ENCODE measurements at regions not wholly inside any gene's neighbourhood (a gene's known extent, or its start where the extent isn't known, plus 50 kb on each side); places are given as distances from the start of the nearest gene placed in this dataset.

GRCh38 chr16:6682142-6682811, 650.4 kb upstream of the RBFOX1 start:
- Histone ChIP-seq H3K9ac (no peak overlapping the region), H3K9me3 (ENCODE audit: low read depth) (no peaks in the 10 kb centered on the region), H3K79me2 (ENCODE audit: insufficient read depth) (no peaks in the 10 kb centered on the region), H3F3A (ENCODE audit: insufficient read depth) (no peaks in the 10 kb centered on the region), H3K4me1 (ENCODE audit: insufficient read depth) (no peaks in the 10 kb centered on the region), H3K36me3 (ENCODE audit: low read depth) (no peaks in the 10 kb centered on the region), H4K20me1 (ENCODE audit: insufficient read depth) (no peaks in the 10 kb centered on the region), H3K27ac (no peak overlapping the region), H3K9me2 (ENCODE audit: insufficient read depth) (no peaks in the 10 kb centered on the region), H2AFZ (no peak overlapping the region), H3K4me2 (ENCODE audit: unreplicated experiment) (no peak overlapping the region), H3K4me3 (no peak overlapping the region), H3K27me3 (replicated peaks; ENCODE audit: insufficient read depth) (no peaks in the 10 kb centered on the region)
- DNase-seq = peak; percentile 15
- 34% methylated on average over 19 of the region's 19 CpGs for WGBS, 2 experiments (ENCODE audit: low coverage in 1 of 2, low lambda C conversion rate in 2 of 2, missing lambda C conversion rate in 2 of 2)
- TF ChIP-seq EZH2 (IDR thresholded peaks at IDR 0.05; ENCODE audit: insufficient read depth, poor library complexity, severe bottlenecking) = no peak
- no peak for TF ChIP-seq EZH2phosphoT487 (IDR thresholded peaks at IDR 0.05; ENCODE audit: insufficient read depth, low read depth)
- in situ Hi-C loops (cut with MboI) = no loop called here

- Histone ChIP-seq H3K9me3 (ENCODE audit: low read depth) (no peaks in the 10 kb centered on the region), H3K79me2 (ENCODE audit: insufficient read depth) (no peaks in the 10 kb centered on the region), H3K4me1 (ENCODE audit: insufficient read depth) (no peaks in the 10 kb centered on the region), H3K4me3 (no peak overlapping the region), H3K4me2 (ENCODE audit: unreplicated experiment) (no peak overlapping the region), H3K9ac (no peak overlapping the region), H4K20me1 (ENCODE audit: insufficient read depth) (no peaks in the 10 kb centered on the region), H3K27me3 (replicated peaks; ENCODE audit: insufficient read depth) (no peaks in the 10 kb centered on the region), H3K36me3 (ENCODE audit: low read depth) (no peaks in the 10 kb centered on the region), H2AFZ (no peak overlapping the region), H3K9me2 (ENCODE audit: insufficient read depth) (no peaks in the 10 kb centered on the region), H3K27ac (no peak overlapping the region), H3F3A (ENCODE audit: insufficient read depth) (no peaks in the 10 kb centered on the region)
- no peak for DNase-seq
- TF ChIP-seq EZH2 (IDR thresholded peaks at IDR 0.05; ENCODE audit: insufficient read depth, poor library complexity, severe bottlenecking) (no peak), EZH2phosphoT487 (IDR thresholded peaks at IDR 0.05; ENCODE audit: insufficient read depth, low read depth) (no peak)
- 26 to 35% methylated on average over 3 of the region's 3 CpGs for WGBS, 2 experiments (ENCODE audit: low coverage in 1 of 2, low lambda C conversion rate in 2 of 2, missing lambda C conversion rate in 2 of 2)
- in situ Hi-C loops (cut with MboI) = no loop called here
Measured at GRCh38 chr16:6678586-6678985, 654.1 kb upstream of the RBFOX1 start.

- Histone ChIP-seq H3K36me3 (ENCODE audit: low read depth) (no peaks in the 10 kb centered on the region), H3K4me3 (no peak overlapping the region), H3K4me1 (ENCODE audit: insufficient read depth) (no peaks in the 10 kb centered on the region), H3K9me2 (ENCODE audit: insufficient read depth) (no peaks in the 10 kb centered on the region), H3K79me2 (ENCODE audit: insufficient read depth) (no peaks in the 10 kb centered on the region), H3K9me3 (ENCODE audit: low read depth) (no peaks in the 10 kb centered on the region), H3F3A (ENCODE audit: insufficient read depth) (no peaks in the 10 kb centered on the region), H3K4me2 (ENCODE audit: unreplicated experiment) (no peak overlapping the region), H3K27ac (no peak overlapping the region), H4K20me1 (ENCODE audit: insufficient read depth) (no peaks in the 10 kb centered on the region), H3K27me3 (replicated peaks; ENCODE audit: insufficient read depth) (no peaks in the 10 kb centered on the region), H3K9ac (no peak overlapping the region), H2AFZ (no peak overlapping the region)
- in situ Hi-C loops (cut with MboI) = no loop called here
- DNase-seq = no peak
- WGBS, 2 experiments (ENCODE audit: low coverage in 1 of 2, low lambda C conversion rate in 2 of 2, missing lambda C conversion rate in 2 of 2) = 28 to 35% methylated on average over 4 of the region's 4 CpGs
- TF ChIP-seq EZH2phosphoT487 (IDR thresholded peaks at IDR 0.05; ENCODE audit: insufficient read depth, low read depth) (no peak), EZH2 (IDR thresholded peaks at IDR 0.05; ENCODE audit: insufficient read depth, poor library complexity, severe bottlenecking) (no peak)
Measured at GRCh38 chr16:6674071-6674470, 658.6 kb upstream of the RBFOX1 start.

GRCh38 chr16:6672507-6672906, 660.1 kb upstream of the RBFOX1 start:
- Histone ChIP-seq H3K9me2 (ENCODE audit: insufficient read depth) (no peaks in the 10 kb centered on the region), H3F3A (ENCODE audit: insufficient read depth) (no peaks in the 10 kb centered on the region), H3K27ac (no peak overlapping the region), H3K9me3 (ENCODE audit: low read depth) (no peaks in the 10 kb centered on the region), H3K4me3 (no peak overlapping the region), H3K4me1 (ENCODE audit: insufficient read depth) (no peaks in the 10 kb centered on the region), H3K4me2 (ENCODE audit: unreplicated experiment) (no peak overlapping the region), H4K20me1 (ENCODE audit: insufficient read depth) (no peaks in the 10 kb centered on the region), H3K36me3 (ENCODE audit: low read depth) (no peaks in the 10 kb centered on the region), H3K27me3 (replicated peaks; ENCODE audit: insufficient read depth) (no peaks in the 10 kb centered on the region), H3K79me2 (ENCODE audit: insufficient read depth) (no peaks in the 10 kb centered on the region), H2AFZ (no peak overlapping the region), H3K9ac (no peak overlapping the region)
- in situ Hi-C loops (cut with MboI) = no loop called here
- no peak for DNase-seq
- TF ChIP-seq EZH2 (IDR thresholded peaks at IDR 0.05; ENCODE audit: insufficient read depth, poor library complexity, severe bottlenecking) (no peak), EZH2phosphoT487 (IDR thresholded peaks at IDR 0.05; ENCODE audit: insufficient read depth, low read depth) (no peak)
- 29 to 32% methylated on average over 2 of the region's 2 CpGs for WGBS, 2 experiments (ENCODE audit: low coverage in 1 of 2, low lambda C conversion rate in 2 of 2, missing lambda C conversion rate in 2 of 2)

Data from GM23248 (cell line).